IMR-90 (cell line): ENCODE measurements at regions not wholly inside any gene's neighbourhood (a gene's known extent, or its start where the extent isn't known, plus 50 kb on each side); places are given as distances from the start of the nearest gene placed in this dataset.

ENCODE experiments used
- ATAC-seq: fragments of 200-7000 bp; cut with Tn5 transposase; 2 replicates; pipeline ENCODE4 v1.9.1; 2020; ENCODE audit warnings: low read depth, mild to moderate bottlenecking, moderate library complexity
- BruUV-seq: library from RNA; stranded (reverse); fragments of 400-500 nt; replicated peaks from 2 replicates; lab custom pipeline; 2021; lab: Mats Ljungman, UMichigan
- CTCF ChIA-PET: fragments of 300-600 bp; formaldehyde crosslinking; extraction: SDS; loops from one replicate; lab custom pipeline; 2021; ENCODE audit warnings: antibody characterized with exemption; lab: Yijun Ruan, JAX
- POLR2A ChIA-PET: fragments of 300-600 bp; sonication (Branson Sonifier 250); formaldehyde crosslinking; loops from one replicate; lab custom pipeline; 2022; ENCODE audit warnings: antibody characterized with exemption; ENCODE audit not compliant: unreplicated experiment; lab: Charles Lee
- DNase-seq: peaks from one replicate; pipeline ENCODE4 v3.0.0; 2013
- H2AFZ ChIP-seq: replicated peaks from 2 replicates; pipeline ENCODE3; 2013; ENCODE audit warnings: low read length, mild to moderate bottlenecking; ENCODE audit not compliant: poor library complexity
- H2AK5ac ChIP-seq: 2 replicates; pipeline ENCODE4 v1.6.1; 2013; ENCODE audit warnings: low read depth, low read length, inconsistent platforms
- H2AK9ac ChIP-seq: replicated peaks from 2 replicates; pipeline ENCODE3; 2013; ENCODE audit warnings: mild to moderate bottlenecking, low read depth, low read length, moderate library complexity; ENCODE audit not compliant: poor library complexity
- H2BK120ac ChIP-seq: 2 replicates; pipeline ENCODE4 v1.6.1; 2013; ENCODE audit warnings: low read depth, low read length, inconsistent platforms
- H2BK15ac ChIP-seq: 3 replicates; pipeline ENCODE4 v1.6.1; 2013; ENCODE audit warnings: low read depth, low read length, inconsistent platforms
- H2BK20ac ChIP-seq: 2 replicates; pipeline ENCODE4 v1.6.1; 2013; ENCODE audit warnings: low read depth, mild to moderate bottlenecking, inconsistent platforms, low read length, moderate library complexity
- H2BK5ac ChIP-seq: 2 replicates; pipeline ENCODE4 v1.6.1; 2013; ENCODE audit warnings: mild to moderate bottlenecking, low read depth, low read length, inconsistent platforms; ENCODE audit not compliant: poor library complexity, severe bottlenecking
- H3K14ac ChIP-seq: replicated peaks from 2 replicates; pipeline ENCODE4 v1.6.1; 2013; ENCODE audit warnings: low read depth, low read length, inconsistent platforms
- H3K18ac ChIP-seq: 2 replicates; pipeline ENCODE4 v1.6.1; 2013; ENCODE audit warnings: low read depth, low read length, control low read depth
- H3K23ac ChIP-seq: 2 replicates; pipeline ENCODE4 v1.6.1; 2013; ENCODE audit warnings: low read depth, low read length, inconsistent platforms
- H3K27ac ChIP-seq: 2 replicates; pipeline ENCODE4 v1.5.1; 2013; ENCODE audit warnings: mild to moderate bottlenecking, control low read depth, low read length; ENCODE audit not compliant: insufficient read depth
- H3K27me3 ChIP-seq: 2 replicates; pipeline ENCODE4 v1.6.1; 2013; ENCODE audit warnings: low read length; ENCODE audit not compliant: control insufficient read depth, insufficient read depth
- H3K36me3 ChIP-seq: 2 replicates; pipeline ENCODE4 v1.6.1; 2013; ENCODE audit warnings: low read length, mixed read lengths; ENCODE audit not compliant: control insufficient read depth, insufficient read depth
- H3K4ac ChIP-seq: 2 replicates; pipeline ENCODE4 v1.6.1; 2013; ENCODE audit warnings: low read depth, low read length, inconsistent platforms
- H3K4me1 ChIP-seq: 2 replicates; pipeline ENCODE4 v1.6.1; 2013; ENCODE audit warnings: low read length, mixed read lengths; ENCODE audit not compliant: control insufficient read depth, insufficient read depth
- H3K4me2 ChIP-seq: 2 replicates; pipeline ENCODE4 v1.6.1; 2013; ENCODE audit warnings: low read depth, mild to moderate bottlenecking, control low read depth, low read length, moderate library complexity
- H3K4me3 ChIP-seq: 2 replicates; pipeline ENCODE4 v1.5.1; 2013; ENCODE audit warnings: low read depth, mild to moderate bottlenecking, control low read depth, low read length, moderate library complexity; ENCODE audit not compliant: insufficient read depth
- H3K56ac ChIP-seq: 2 replicates; pipeline ENCODE4 v1.6.1; 2013; ENCODE audit warnings: low read length, inconsistent platforms; ENCODE audit not compliant: insufficient read depth; ENCODE audit errors: extremely low read depth
- H3K79me1 ChIP-seq, 2 experiments: 2 replicates each; pipeline ENCODE4 v1.6.1; 2013; ENCODE audit warnings: low read length in 2 of 2, inconsistent platforms in 1 of 2, low read depth in 1 of 2
- H3K9ac ChIP-seq: 2 replicates; pipeline ENCODE4 v1.6.1; 2013; ENCODE audit warnings: low read depth, low read length, control low read depth
- H3K9me1 ChIP-seq: 2 replicates; pipeline ENCODE4 v1.6.1; 2013; ENCODE audit warnings: low read length, inconsistent platforms; ENCODE audit not compliant: insufficient read depth
- H3K9me3 ChIP-seq: 2 replicates; pipeline ENCODE4 v1.6.1; 2013; ENCODE audit warnings: low read length; ENCODE audit not compliant: control insufficient read depth, insufficient read depth
- H4K20me1 ChIP-seq: 2 replicates; pipeline ENCODE4 v1.6.1; 2013; ENCODE audit warnings: low read length, inconsistent platforms; ENCODE audit not compliant: insufficient read depth
- H4K5ac ChIP-seq: 2 replicates; pipeline ENCODE4 v1.6.1; 2013; ENCODE audit warnings: mild to moderate bottlenecking, low read depth, low read length, control low read depth
- H4K8ac ChIP-seq, 2 experiments: 2 replicates each; pipeline ENCODE4 v1.6.1; 2013; ENCODE audit warnings: low read depth in 2 of 2, low read length in 2 of 2, control low read depth in 1 of 2, inconsistent platforms in 1 of 2
- H4K91ac ChIP-seq: 2 replicates; pipeline ENCODE4 v1.6.1; 2013; ENCODE audit warnings: low read depth, low read length, inconsistent platforms; ENCODE audit not compliant: insufficient read depth
- CHD1 ChIP-seq: IDR thresholded peaks from 2 replicates; pipeline ENCODE4 v1.6.1; 2012; ENCODE audit warnings: low read depth, low read length, improper control_type of control experiment
- FOS ChIP-seq: fragments of 150-350 bp; IDR thresholded peaks from 2 replicates; pipeline ENCODE4 v1.6.1; 2016; ENCODE audit warnings: low read depth, low read length
- MAFK ChIP-seq: IDR thresholded peaks from 2 replicates; pipeline ENCODE4 v1.6.1; 2012; ENCODE audit warnings: low read depth, low read length, improper control_type of control experiment
- WGBS, 2 experiments: methylation state at CpG; one replicate each; pipeline versions ENCODE4 v1.1.5 to v1.1.7; 2013; ENCODE audit warnings: missing lambda C conversion rate in 2 of 2; ENCODE audit not compliant: insufficient read length in 1 of 2; ENCODE audit errors: extremely low coverage in 2 of 2; 5-methylcytosine and 5-hydroxymethylcytosine counted together
- dilution Hi-C: fragments of 300-500 bp; cut with HindIII; formaldehyde crosslinking; loops from one replicate; pipeline ENCODE4 v1.14.3; 2018; ENCODE audit warnings: low sequenced_read_pairs; ENCODE audit not compliant: unreplicated experiment
- in situ Hi-C: fragments of 300-500 bp; cut with MboI; formaldehyde crosslinking; loops from 3 replicates; pipeline ENCODE4 v1.14.3; 2019; ENCODE audit warnings: low sequenced_read_pairs, inconsistent platforms, mixed read lengths
- intact Hi-C: fragments of 100-400 bp; cut with micrococcal nuclease; formaldehyde crosslinking; loops from 2 replicates; pipeline ENCODE4 v1.10.0; 2022
- TF ChIP-seq, protein P1 (sequence below): fragments of 150-350 bp; IDR thresholded peaks from 2 replicates; pipeline ENCODE4 v1.6.1; 2016; ENCODE audit warnings: low read depth, mild to moderate bottlenecking, low read length, moderate library complexity, borderline replicate concordance

DNA sequence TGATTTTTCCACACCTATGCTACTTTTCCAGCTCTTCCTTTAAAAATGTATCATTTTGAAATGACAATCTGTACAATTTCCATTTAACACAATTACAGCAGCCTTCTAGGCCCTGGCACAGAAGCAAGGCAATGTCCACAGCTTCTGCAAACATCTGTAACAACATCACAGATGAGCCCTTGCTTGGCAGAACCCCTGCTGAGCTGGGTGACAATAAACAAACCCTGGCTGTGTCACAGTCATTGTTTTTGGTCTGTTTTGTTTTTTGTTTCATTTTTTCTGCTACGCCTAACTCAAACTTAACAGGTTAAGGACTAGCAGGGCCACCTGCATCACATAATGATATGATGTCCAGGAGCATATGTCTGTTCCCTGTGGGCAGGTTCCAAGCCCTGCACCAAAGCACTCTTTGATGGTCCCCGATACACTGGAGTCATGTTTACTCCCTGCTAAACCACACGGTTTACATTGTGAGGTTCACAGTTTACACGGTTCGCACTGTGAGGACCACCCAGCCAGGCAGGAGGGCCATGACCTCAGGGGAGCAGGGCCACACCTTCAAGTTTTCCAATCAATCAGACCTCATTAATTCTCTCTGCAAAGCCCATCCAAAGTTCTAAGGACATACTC, 186.8 kb upstream of the CHRNA7 start:
- no peaks in the 10 kb centered on the region for H3K79me1 ChIP-seq
- no peak overlapping the region for H3K4ac ChIP-seq
- in situ Hi-C loops: no loop called here
- ATAC-seq (no peak), DNase-seq (no peak)
- H3K14ac ChIP-seq: no peak overlapping the region
- no peak overlapping the region for H4K5ac ChIP-seq
- H2BK5ac ChIP-seq: no peak overlapping the region
- no peak overlapping the region for H4K91ac ChIP-seq
- no peak overlapping the region for H2BK15ac ChIP-seq
- CTCF ChIA-PET: no interaction called here
- no peaks in the 10 kb centered on the region for H3K4me1 ChIP-seq
- dilution Hi-C loops: no loop called here
- H3K56ac ChIP-seq: no peak overlapping the region
- no peak overlapping the region for H2BK120ac ChIP-seq
- no peaks in the 10 kb centered on the region for H3K36me3 ChIP-seq
- H3K9me1 ChIP-seq: no peaks in the 10 kb centered on the region
- intact Hi-C loops: no loop called here
- H2BK20ac ChIP-seq: no peak overlapping the region
- no peak overlapping the region for H2AK9ac ChIP-seq
- no peak overlapping the region for H2AK5ac ChIP-seq
- no peak overlapping the region for H2AFZ ChIP-seq
- TF ChIP-seq CHD1: no peak
- TF ChIP-seq, protein P1, sequence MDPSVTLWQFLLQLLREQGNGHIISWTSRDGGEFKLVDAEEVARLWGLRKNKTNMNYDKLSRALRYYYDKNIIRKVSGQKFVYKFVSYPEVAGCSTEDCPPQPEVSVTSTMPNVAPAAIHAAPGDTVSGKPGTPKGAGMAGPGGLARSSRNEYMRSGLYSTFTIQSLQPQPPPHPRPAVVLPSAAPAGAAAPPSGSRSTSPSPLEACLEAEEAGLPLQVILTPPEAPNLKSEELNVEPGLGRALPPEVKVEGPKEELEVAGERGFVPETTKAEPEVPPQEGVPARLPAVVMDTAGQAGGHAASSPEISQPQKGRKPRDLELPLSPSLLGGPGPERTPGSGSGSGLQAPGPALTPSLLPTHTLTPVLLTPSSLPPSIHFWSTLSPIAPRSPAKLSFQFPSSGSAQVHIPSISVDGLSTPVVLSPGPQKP: no peak
- no peak for TF ChIP-seq MAFK
- no peak for TF ChIP-seq FOS
- H3K4me2 ChIP-seq: no peak overlapping the region
- POLR2A ChIA-PET: no interaction called here
- no peaks in the 10 kb centered on the region; the same call in 1 of the 2 replicates for H3K9me3 ChIP-seq
- H3K23ac ChIP-seq: no peak overlapping the region
- no peak overlapping the region for H3K4me3 ChIP-seq
- 4% methylated on average over 5 of the region's 5 CpGs; no CpG with 5 or more reads in 1 of the 2 experiments for WGBS, 2 experiments
- H4K8ac ChIP-seq: no peak overlapping the region
- no peaks in the 10 kb centered on the region for H4K20me1 ChIP-seq
- BruUV-seq: no TSS peak
- H3K18ac ChIP-seq: no peak overlapping the region
- H3K9ac ChIP-seq: no peak overlapping the region
- H3K27me3 ChIP-seq: no peaks in the 10 kb centered on the region
- no peak overlapping the region for H3K27ac ChIP-seq
